Parathyroid adenoma (tissue), 2 donors: ENCODE measurements at regions not wholly inside any gene's neighbourhood (a gene's known extent, or its start where the extent isn't known, plus 50 kb on each side); places are given as distances from the start of the nearest gene placed in this dataset.

Experiments used
- H2AFZ ChIP-seq: fragments of 300-600 bp; sonication (generic); one replicate; pipeline ENCODE4 v1.7.0; 2017; ENCODE audit warnings: antibody characterized with exemption, mild to moderate bottlenecking
- H3K27ac ChIP-seq: fragments of 300-600 bp; sonication (generic); one replicate; pipeline ENCODE4 v1.7.0; 2017
- H3K27me3 ChIP-seq: fragments of 300-600 bp; sonication (generic); one replicate; pipeline ENCODE4 v1.7.0; 2017; ENCODE audit warnings: low read length; ENCODE audit not compliant: control insufficient read depth, insufficient read depth
- H3K36me3 ChIP-seq: fragments of 300-600 bp; sonication (generic); one replicate; pipeline ENCODE4 v1.7.0; 2017; ENCODE audit warnings: low read length; ENCODE audit not compliant: control insufficient read depth, insufficient read depth
- H3K4me1 ChIP-seq: fragments of 300-600 bp; sonication (generic); one replicate; pipeline ENCODE4 v1.7.0; 2017; ENCODE audit warnings: control low read depth
- H3K4me2 ChIP-seq: fragments of 300-600 bp; sonication (generic); one replicate; pipeline ENCODE4 v1.7.0; 2017; ENCODE audit warnings: low read length
- H3K4me3 ChIP-seq: fragments of 300-600 bp; sonication (generic); one replicate; pipeline ENCODE4 v1.7.0; 2017; ENCODE audit warnings: low read depth, low read length
- H3K79me2 ChIP-seq: fragments of 300-600 bp; sonication (generic); one replicate; pipeline ENCODE4 v1.7.0; 2017; ENCODE audit warnings: control low read depth
- H3K9ac ChIP-seq: fragments of 300-600 bp; sonication (generic); one replicate; pipeline ENCODE4 v1.7.0; 2017; ENCODE audit warnings: mild to moderate bottlenecking
- H3K9me3 ChIP-seq: fragments of 300-600 bp; sonication (generic); one replicate; pipeline ENCODE4 v1.7.0; 2017; ENCODE audit warnings: low read length; ENCODE audit not compliant: control insufficient read depth
- TF ChIP-seq, protein P1 (sequence below): fragments of 300-600 bp; sonication (generic); IDR thresholded peaks from one replicate; pipeline ENCODE4 v1.7.0; 2017; ENCODE audit warnings: antibody characterized with exemption, mild to moderate bottlenecking
- donor health status: primary hyperparathyroidism.

DNA sequence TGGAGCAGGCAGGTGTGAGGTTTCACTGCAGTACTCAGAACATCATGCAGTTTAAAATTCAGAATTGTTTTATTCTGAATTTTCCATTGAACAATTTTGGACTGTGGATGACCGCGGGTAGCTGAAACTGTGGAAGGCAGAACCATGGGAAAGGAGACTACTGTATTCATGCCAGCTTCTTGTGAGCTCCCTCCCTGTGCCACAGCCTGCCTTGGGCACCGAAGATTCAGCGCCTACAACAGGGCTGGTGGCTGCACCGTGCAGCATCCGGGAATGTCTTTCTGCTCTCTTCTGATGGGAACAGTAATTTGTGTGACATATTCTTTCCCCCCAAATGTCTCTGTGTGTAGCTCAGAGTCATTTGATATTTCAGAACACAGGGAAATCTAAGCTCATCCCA, 118.5 kb upstream of the NKX1-1 start:
- Histone ChIP-seq H3K9me3 (no peaks in the 10 kb centered on the region), H3K27me3 (no peaks in the 10 kb centered on the region), H2AFZ (no peak overlapping the region), H3K4me3 (no peak overlapping the region), H3K79me2 (no peaks in the 10 kb centered on the region), H3K36me3 (no peaks in the 10 kb centered on the region), H3K27ac (no peak overlapping the region), H3K4me1 (no peaks in the 10 kb centered on the region), H3K4me2 (no peak overlapping the region), H3K9ac (no peak overlapping the region)
- TF ChIP-seq, protein P1, sequence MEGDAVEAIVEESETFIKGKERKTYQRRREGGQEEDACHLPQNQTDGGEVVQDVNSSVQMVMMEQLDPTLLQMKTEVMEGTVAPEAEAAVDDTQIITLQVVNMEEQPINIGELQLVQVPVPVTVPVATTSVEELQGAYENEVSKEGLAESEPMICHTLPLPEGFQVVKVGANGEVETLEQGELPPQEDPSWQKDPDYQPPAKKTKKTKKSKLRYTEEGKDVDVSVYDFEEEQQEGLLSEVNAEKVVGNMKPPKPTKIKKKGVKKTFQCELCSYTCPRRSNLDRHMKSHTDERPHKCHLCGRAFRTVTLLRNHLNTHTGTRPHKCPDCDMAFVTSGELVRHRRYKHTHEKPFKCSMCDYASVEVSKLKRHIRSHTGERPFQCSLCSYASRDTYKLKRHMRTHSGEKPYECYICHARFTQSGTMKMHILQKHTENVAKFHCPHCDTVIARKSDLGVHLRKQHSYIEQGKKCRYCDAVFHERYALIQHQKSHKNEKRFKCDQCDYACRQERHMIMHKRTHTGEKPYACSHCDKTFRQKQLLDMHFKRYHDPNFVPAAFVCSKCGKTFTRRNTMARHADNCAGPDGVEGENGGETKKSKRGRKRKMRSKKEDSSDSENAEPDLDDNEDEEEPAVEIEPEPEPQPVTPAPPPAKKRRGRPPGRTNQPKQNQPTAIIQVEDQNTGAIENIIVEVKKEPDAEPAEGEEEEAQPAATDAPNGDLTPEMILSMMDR, result no peak

DNA sequence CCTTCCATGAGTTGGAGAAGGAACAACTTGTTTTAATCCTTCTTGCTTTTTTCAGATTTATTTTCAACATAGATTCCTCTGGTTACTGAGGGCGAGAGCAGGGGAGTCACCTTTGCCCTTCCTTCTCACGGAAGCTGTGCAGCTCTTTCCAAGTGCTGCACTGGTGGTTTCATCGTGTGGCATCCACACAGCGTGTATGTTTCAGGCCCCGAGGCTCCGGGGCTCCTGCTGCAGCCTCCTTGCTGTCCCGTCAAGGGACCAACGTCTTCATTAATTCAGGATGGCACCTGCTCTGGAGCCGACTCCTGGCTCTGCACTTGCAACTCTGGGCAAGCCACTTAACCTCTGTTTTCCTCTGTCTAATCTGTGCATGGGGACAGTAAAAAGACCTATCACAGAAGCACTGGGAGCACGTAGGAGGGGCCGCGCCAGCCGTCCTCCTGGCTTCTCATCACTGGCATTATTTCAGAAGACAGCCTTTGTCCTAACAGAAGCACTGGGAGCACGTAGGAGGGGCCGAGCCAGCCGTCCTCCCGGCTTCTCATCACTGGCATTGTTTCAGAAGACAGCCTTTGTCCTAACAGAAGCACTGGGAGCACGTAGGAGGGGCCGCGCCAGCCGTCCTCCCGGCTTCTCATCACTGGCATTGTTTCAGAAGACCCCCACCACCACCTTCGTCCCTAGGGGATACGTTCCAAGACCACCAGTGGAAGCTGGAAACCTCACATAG, 117.8 kb upstream of the NKX1-1 start:
- no peak overlapping the region for H3K4me3 ChIP-seq
- no peak overlapping the region for H3K27ac ChIP-seq
- H3K9ac ChIP-seq, result no peak overlapping the region
- H3K4me1 ChIP-seq, result no peaks in the 10 kb centered on the region
- no peak overlapping the region for H2AFZ ChIP-seq
- TF ChIP-seq, protein P1, result no peak
- H3K9me3 ChIP-seq, result no peaks in the 10 kb centered on the region
- H3K36me3 ChIP-seq, result no peaks in the 10 kb centered on the region
- H3K4me2 ChIP-seq, result no peak overlapping the region
- H3K27me3 ChIP-seq, result no peaks in the 10 kb centered on the region
- no peaks in the 10 kb centered on the region for H3K79me2 ChIP-seq

DNA sequence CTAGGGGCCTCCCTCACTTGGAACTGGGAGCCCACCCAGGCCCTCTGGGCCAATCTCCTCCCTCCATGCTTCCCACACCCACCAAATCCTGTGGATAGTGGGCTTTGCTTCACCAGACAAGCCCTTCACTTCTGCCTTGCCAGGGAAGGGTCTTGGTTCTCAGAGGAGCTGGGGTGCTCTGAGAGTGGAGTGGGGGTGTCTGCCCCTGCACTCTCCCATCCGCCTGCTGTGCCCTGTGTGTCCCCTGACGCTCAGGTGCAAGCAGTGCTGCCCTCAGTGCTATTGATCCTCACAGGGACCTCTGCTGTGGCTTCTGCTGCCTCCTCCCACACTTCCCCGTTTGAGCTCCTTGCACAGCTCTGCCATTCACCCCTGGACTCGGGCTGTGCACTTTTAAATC, 117.3 kb upstream of the NKX1-1 start:
- no peak overlapping the region for H3K4me3 ChIP-seq
- H3K9ac ChIP-seq, result no peak overlapping the region
- no peak overlapping the region for H2AFZ ChIP-seq
- no peaks in the 10 kb centered on the region for H3K4me1 ChIP-seq
- TF ChIP-seq, protein P1, result no peak
- no peak overlapping the region for H3K4me2 ChIP-seq
- H3K27me3 ChIP-seq, result no peaks in the 10 kb centered on the region
- no peak overlapping the region for H3K27ac ChIP-seq
- H3K36me3 ChIP-seq, result no peaks in the 10 kb centered on the region
- H3K9me3 ChIP-seq, result no peaks in the 10 kb centered on the region
- H3K79me2 ChIP-seq, result no peaks in the 10 kb centered on the region

DNA sequence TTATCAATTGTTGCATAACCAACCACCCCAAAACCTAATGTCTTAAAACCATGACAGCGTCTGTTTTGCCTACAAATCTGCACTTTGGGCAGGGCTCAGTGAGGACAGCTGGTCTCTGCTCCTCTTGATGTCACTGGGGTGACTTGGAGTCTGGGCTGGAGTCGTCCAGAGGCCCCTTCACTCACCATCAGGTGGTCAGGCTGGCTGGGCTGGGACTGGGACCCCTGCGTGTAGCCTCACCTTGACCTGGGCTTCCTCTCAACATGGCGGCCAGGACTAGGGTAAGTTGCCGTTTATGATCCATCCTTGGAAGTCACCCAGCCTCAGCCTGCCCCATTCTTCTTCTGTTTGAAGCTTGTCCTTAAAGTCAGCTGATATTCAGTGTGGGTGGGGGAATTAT, 116.8 kb upstream of the NKX1-1 start:
- H3K4me3 ChIP-seq, result no peak overlapping the region
- H3K9ac ChIP-seq, result no peak overlapping the region
- H3K27ac ChIP-seq, result no peak overlapping the region
- TF ChIP-seq, protein P1, result no peak
- no peaks in the 10 kb centered on the region for H3K9me3 ChIP-seq
- no peaks in the 10 kb centered on the region for H3K36me3 ChIP-seq
- no peaks in the 10 kb centered on the region for H3K27me3 ChIP-seq
- H2AFZ ChIP-seq, result no peak overlapping the region
- no peak overlapping the region for H3K4me2 ChIP-seq
- no peaks in the 10 kb centered on the region for H3K79me2 ChIP-seq
- no peaks in the 10 kb centered on the region for H3K4me1 ChIP-seq

DNA sequence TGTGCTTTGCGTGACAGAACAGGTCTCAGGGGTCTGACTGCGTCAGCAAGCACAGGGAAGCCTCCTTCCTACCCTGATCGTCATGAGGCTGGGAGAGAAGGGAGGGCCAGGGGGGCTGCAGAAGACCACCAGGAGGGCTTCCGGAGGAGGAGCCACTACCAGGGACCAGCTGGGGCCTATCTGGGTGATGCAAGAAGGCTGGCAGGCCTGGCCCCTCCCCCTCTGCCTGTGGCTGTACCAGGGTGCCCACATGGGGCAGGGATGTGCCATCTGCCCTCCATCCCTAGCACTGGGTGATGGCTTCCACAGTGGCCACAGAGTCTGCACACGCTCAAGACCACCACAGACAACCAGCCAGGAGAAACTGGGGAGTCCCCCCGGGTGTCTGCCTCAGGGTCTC, 116.4 kb upstream of the NKX1-1 start:
- Histone ChIP-seq H3K9me3 (no peaks in the 10 kb centered on the region), H3K79me2 (no peaks in the 10 kb centered on the region)

More for the DNA sequence above, 116.4 kb upstream of the NKX1-1 start:
- Histone ChIP-seq H3K27me3 (no peaks in the 10 kb centered on the region), H2AFZ (no peak overlapping the region), H3K27ac (no peak overlapping the region), H3K4me1 (no peaks in the 10 kb centered on the region), H3K36me3 (no peaks in the 10 kb centered on the region), H3K4me2 (no peak overlapping the region), H3K9ac (no peak overlapping the region), H3K4me3 (no peak overlapping the region)
- TF ChIP-seq, protein P1, result no peak
